ENCODE measurements at regions not wholly inside any gene's neighbourhood (a gene's known extent, or its start where the extent isn't known, plus 50 kb on each side); places are given as distances from the start of the nearest gene placed in this dataset.

GRCh38 chr14:35992816-35993683, 166.9 kb downstream of the BRMS1L start (continued):
- TF ChIP-seq FOXA1 (IDR thresholded peaks at IDR 0.05) (no peak), CTCF (IDR thresholded peaks at IDR 0.05; ENCODE audit: low read depth, low read length, missing input control) (no peak)

- Histone ChIP-seq H3K4me3 (ENCODE audit: low read depth in 1 of 3, low read length in 3 of 3) (no peak overlapping the region), H3K27me3 (ENCODE audit: control insufficient read depth in 4 of 4, insufficient read depth in 4 of 4, low read length in 3 of 4) (peaks cover 0 to 2% (median 0%) of the 10 kb centered on the region in 4 donors), H3K4me1 (ENCODE audit: control insufficient read depth in 4 of 4, insufficient read depth in 4 of 4, low read length in 3 of 4) (no peaks in the 10 kb centered on the region), H3K36me3 (ENCODE audit: control insufficient read depth in 4 of 4, insufficient read depth in 3 of 4, low read depth in 1 of 4, low read length in 3 of 4) (no peaks in the 10 kb centered on the region), H3K9ac (ENCODE audit: low read depth in 1 of 2, low read length in 2 of 2) (no peak overlapping the region), H3K9me3 (ENCODE audit: control insufficient read depth in 4 of 4, low read length in 3 of 4) (no peaks in the 10 kb centered on the region), H3K27ac (ENCODE audit: low read depth in 1 of 2, low read length in 2 of 2) (no peak overlapping the region)
- no peak for DNase-seq (ENCODE audit: low spot score)
- TF ChIP-seq TAF1 (conservative IDR thresholded peaks at IDR 0.05) (no peak), REST (IDR thresholded peaks at IDR 0.05) (no peak), YY1 (IDR thresholded peaks at IDR 0.05) (no peak), EGR1 (IDR thresholded peaks at IDR 0.05; ENCODE audit: low read depth in 2 of 2) (no peak), FOXA2 (IDR thresholded peaks at IDR 0.05) (no peak), SP1 (IDR thresholded peaks at IDR 0.05) (no peak), HNF4A (conservative IDR thresholded peaks at IDR 0.05) (no peak), HNF4G (IDR thresholded peaks at IDR 0.05) (no peak), FOXA1 (IDR thresholded peaks at IDR 0.05) (no peak), RXRA (IDR thresholded peaks at IDR 0.05) (no peak), GABPA (IDR thresholded peaks at IDR 0.05 in 1 of 2, conservative IDR thresholded peaks at IDR 0.05 in 1 of 2) (no peak), MAX (IDR thresholded peaks at IDR 0.05) (no peak), ATF3 (IDR thresholded peaks at IDR 0.05) (no peak), JUND (IDR thresholded peaks at IDR 0.05) (no peak), CTCF (IDR thresholded peaks at IDR 0.05; ENCODE audit: low read depth, low read length, missing input control) (no peak), ZBTB33 (IDR thresholded peaks at IDR 0.05) (no peak), NR2F2 (IDR thresholded peaks at IDR 0.05) (no peak)
Measured at GRCh38 chr14:35991356-35991755, 165.2 kb downstream of the BRMS1L start.
